Subcutaneous abdominal adipose tissue (tissue), 5 donors: ENCODE measurements at regions not wholly inside any gene's neighbourhood (a gene's known extent, or its start where the extent isn't known, plus 50 kb on each side); places are given as distances from the start of the nearest gene placed in this dataset.

Experiments
- H3K27ac ChIP-seq: one replicate; pipeline ENCODE4 v1.7.0; 2013; ENCODE audit warnings: low read depth, mild to moderate bottlenecking, inconsistent platforms, low read length, moderate library complexity
- H3K27me3 ChIP-seq, 5 donors: one replicate each; pipeline ENCODE4 v1.7.0; 2013; ENCODE audit warnings: low read length in 5 of 5, inconsistent platforms in 1 of 5; ENCODE audit not compliant: control insufficient read depth in 5 of 5, insufficient read depth in 4 of 5
- H3K36me3 ChIP-seq, 5 donors: one replicate each; pipeline ENCODE4 v1.7.0; 2013; ENCODE audit warnings: low read length in 5 of 5; ENCODE audit not compliant: control insufficient read depth in 5 of 5, insufficient read depth in 5 of 5
- H3K4me1 ChIP-seq, 5 donors: one replicate each; pipeline ENCODE4 v1.7.0; 2013; ENCODE audit warnings: low read length in 5 of 5, mild to moderate bottlenecking in 3 of 5, moderate library complexity in 1 of 5; ENCODE audit not compliant: control insufficient read depth in 5 of 5, insufficient read depth in 5 of 5
- H3K4me3 ChIP-seq, 5 donors: one replicate each; pipeline ENCODE4 v1.7.0; 2013; ENCODE audit warnings: low read length in 5 of 5, low read depth in 1 of 5
- H3K9ac ChIP-seq, 5 donors: one replicate each; pipeline ENCODE4 v1.7.0; 2013; ENCODE audit warnings: low read length in 5 of 5, mild to moderate bottlenecking in 4 of 5, moderate library complexity in 3 of 5
- H3K9me3 ChIP-seq, 5 donors: one replicate each; pipeline ENCODE4 v1.7.0; 2013; ENCODE audit warnings: low read length in 5 of 5; ENCODE audit not compliant: control insufficient read depth in 5 of 5
- donor health status: healthy.
- donor health status: healthy.
- donor health status: healthy.
- donor health status: healthy.
- donor health status: healthy.

DNA sequence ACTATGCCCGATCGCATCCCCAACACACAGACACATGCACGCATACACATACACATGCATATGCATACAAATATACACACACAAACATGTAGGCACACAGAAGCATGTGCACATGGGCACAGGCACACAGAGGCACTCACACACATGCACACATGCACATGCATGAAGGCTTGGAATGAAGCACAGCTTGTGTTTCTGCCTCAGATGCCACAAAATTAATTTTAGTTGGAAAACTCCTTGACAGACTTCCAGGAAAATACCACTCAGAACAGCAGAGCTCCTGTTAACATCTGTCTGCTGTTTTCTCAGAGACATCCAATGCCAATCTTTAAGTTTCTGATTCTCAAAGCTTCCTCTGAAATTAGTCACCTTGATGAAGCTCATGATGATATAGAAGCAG, 532.7 kb downstream of the RFC3 start:
- Histone ChIP-seq H3K9ac (no peak overlapping the region), H3K36me3 (no peaks in the 10 kb centered on the region), H3K27ac (no peak overlapping the region), H3K4me3 (no peak overlapping the region), H3K27me3 (no peaks in the 10 kb centered on the region), H3K4me1 (no peaks in the 10 kb centered on the region), H3K9me3 (peaks cover 0 to 3% (median 0%) of the 10 kb centered on the region in 5 donors)

DNA sequence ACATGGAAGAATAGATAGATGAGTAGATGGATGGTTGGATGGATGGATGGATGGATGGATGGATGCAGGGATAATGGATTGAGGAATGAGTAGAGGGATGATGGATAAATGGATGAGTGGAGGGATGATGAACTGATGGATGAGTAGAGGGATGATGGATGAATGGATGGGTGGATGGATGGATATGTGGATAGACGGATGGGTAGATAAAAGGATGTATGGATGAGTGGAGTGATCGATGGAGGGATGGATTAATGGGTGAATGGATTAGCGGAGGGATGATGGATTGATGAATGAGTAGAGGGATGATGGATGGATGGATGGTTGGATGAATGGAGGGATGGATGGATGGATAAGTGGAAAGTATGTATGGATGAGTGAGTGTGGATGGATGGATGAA, 533.2 kb downstream of the RFC3 start:
- H3K27ac ChIP-seq: no peak overlapping the region
- H3K4me1 ChIP-seq: no peaks in the 10 kb centered on the region
- peaks cover 0 to 3% (median 0%) of the 10 kb centered on the region in 5 donors for H3K9me3 ChIP-seq
- H3K9ac ChIP-seq: no peak overlapping the region
- H3K27me3 ChIP-seq: no peaks in the 10 kb centered on the region
- H3K4me3 ChIP-seq: no peak overlapping the region
- H3K36me3 ChIP-seq: no peaks in the 10 kb centered on the region

DNA sequence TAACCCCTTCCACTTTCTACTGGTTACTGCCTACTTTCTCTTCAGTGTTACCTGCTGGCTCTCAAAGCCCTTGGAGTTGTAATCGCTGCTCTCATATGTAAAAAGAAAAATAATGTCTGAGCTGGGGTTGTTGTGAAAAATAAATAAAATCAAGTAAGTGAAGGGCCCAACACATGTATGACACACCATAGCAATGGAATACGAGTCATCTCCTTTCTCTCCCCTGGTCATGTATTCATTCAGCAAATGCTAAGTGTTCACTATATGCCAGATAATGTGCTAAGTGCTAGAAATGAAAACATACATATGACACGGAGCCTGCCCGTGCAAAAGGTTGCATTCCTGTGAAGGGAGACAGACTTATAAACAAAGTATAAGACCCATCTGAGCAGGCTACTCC, 535.0 kb downstream of the RFC3 start:
- H3K4me1 ChIP-seq: peaks cover 0 to 4% (median 0%) of the 10 kb centered on the region in 5 donors
- no peak overlapping the region for H3K4me3 ChIP-seq
- no peak overlapping the region for H3K27ac ChIP-seq

DNA sequence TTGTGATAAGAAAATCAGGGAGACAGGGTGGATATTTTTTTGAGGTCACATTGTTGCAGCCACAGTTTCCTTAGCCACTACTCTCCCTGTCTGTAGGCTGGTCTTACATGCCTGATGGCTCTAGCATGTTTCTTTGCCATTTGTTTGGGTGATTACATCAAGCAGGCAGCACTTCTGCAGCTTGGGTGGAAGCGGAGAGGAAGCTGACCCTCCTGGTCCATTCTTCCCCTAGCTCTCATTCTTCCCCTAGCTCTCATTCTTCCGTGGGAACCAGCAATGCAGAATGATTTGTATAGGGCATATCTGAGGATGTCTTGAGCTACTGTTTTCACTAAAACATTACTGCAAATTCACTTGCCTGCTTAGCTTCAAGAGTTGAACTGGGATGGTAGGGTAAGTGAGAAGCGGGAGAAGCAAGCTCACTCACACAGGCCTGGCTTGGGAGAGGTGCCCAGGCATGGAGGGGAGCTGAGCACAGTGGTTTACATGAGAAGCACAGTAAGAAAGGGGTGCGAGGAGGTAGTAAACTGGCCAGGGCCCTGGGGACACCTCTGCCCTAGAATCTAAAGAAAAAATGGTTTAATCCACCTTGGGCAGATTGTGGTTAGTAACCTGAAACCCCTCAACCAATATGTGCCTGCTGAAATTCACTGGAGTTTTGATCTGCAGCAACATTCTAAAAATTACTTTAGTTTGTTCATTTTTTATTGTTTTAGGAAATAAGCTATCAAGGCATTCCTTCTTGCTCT, 538.9 kb downstream of the RFC3 start:
- H3K9ac ChIP-seq: no peak overlapping the region

More for the DNA sequence above, 535.0 kb downstream of the RFC3 start:
- Histone ChIP-seq H3K36me3 (no peaks in the 10 kb centered on the region), H3K9ac (no peak overlapping the region), H3K9me3 (peaks cover 0 to 2% (median 0%) of the 10 kb centered on the region in 5 donors), H3K27me3 (no peaks in the 10 kb centered on the region)

DNA sequence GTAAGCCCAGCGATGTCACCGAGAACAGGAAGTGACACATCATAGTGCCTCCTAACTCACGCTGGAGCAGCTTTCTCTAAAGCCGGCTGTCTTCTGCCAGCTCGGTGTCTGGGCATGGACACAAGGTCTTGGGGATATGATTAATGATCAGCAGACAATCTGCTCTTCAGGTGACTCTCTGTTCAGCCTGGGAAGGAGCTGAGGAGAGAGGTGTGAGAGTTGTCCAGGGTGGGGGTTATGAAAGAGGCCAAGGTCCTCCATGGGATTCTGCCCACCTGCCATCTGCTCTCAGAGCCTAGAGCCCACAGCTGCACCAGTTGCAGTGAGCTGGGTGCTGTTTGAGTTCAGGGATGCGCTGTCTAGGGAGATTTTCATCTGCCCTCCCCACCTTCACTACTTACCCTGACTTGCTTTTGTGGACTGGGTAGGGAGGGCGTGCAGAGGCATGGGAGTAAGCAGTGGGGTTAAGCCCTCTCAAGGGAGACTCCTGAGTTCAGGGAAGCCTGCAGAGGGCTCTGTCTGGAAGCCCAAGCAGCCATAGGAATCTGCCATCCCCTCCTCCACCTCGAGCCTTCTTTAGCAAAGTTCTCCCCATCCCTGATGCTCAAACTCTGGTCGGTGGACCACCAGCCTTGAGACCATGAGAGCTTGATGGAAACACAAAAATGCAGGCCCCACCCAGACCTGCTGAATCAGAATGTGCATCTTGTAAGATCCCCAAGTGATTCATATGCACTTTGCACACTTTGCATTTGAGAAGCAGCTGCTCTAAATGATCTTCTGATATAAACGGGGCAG, 539.7 kb downstream of the RFC3 start:
- H3K36me3 ChIP-seq: no peaks in the 10 kb centered on the region
- H3K4me1 ChIP-seq: peaks cover 0 to 4% (median 0%) of the 10 kb centered on the region in 5 donors
- peaks cover 0 to 4% (median 0%) of the 10 kb centered on the region in 5 donors for H3K9me3 ChIP-seq
- no peak overlapping the region for H3K27ac ChIP-seq
- no peak overlapping the region for H3K9ac ChIP-seq
- H3K4me3 ChIP-seq: no peak overlapping the region
- no peaks in the 10 kb centered on the region for H3K27me3 ChIP-seq

More for the DNA sequence above, 538.9 kb downstream of the RFC3 start:
- Histone ChIP-seq H3K27me3 (no peaks in the 10 kb centered on the region), H3K27ac (no peak overlapping the region), H3K36me3 (no peaks in the 10 kb centered on the region), H3K4me3 (no peak overlapping the region), H3K4me1 (peaks cover 0 to 4% (median 0%) of the 10 kb centered on the region in 5 donors), H3K9me3 (peaks cover 0 to 4% (median 0%) of the 10 kb centered on the region in 5 donors)

DNA sequence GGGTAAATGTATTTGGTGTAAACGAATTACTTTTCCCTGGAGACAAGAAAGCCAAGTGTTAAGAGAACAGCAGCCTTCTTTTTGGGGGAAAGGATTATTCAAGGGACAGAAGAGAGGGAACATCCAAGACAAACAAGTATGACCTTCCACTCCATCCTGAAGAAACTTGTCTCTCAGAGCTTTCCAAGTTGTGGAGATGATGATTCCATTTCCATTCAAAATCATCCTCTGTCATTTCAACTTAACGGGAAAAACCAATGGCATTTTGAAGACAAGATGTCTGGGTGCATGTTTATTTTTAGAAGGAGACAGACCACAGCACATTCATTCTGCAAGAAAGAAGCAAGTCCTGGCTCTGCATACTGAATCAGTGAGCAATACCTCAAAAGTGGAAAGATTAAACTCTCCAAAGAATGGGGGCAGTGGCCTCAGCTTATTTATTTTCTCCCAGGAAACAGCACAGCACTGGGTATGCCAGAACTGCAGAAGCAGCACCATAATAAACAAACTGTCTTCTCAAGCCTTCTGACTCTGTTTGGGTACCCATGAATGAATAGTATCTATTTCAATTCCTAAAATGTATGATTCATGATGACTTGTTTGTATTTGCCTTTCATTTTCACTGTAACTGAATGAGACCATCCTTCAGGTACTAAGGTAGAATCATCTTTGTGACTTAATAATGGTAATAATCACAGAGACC, 541.0 kb downstream of the RFC3 start:
- peaks cover 0 to 4% (median 0%) of the 10 kb centered on the region in 5 donors for H3K9me3 ChIP-seq
- H3K27me3 ChIP-seq: no peaks in the 10 kb centered on the region
- H3K9ac ChIP-seq: no peak overlapping the region
- no peaks in the 10 kb centered on the region for H3K36me3 ChIP-seq
- no peak overlapping the region for H3K27ac ChIP-seq
- H3K4me1 ChIP-seq: peaks cover 0 to 4% (median 0%) of the 10 kb centered on the region in 5 donors
- no peak overlapping the region for H3K4me3 ChIP-seq

DNA sequence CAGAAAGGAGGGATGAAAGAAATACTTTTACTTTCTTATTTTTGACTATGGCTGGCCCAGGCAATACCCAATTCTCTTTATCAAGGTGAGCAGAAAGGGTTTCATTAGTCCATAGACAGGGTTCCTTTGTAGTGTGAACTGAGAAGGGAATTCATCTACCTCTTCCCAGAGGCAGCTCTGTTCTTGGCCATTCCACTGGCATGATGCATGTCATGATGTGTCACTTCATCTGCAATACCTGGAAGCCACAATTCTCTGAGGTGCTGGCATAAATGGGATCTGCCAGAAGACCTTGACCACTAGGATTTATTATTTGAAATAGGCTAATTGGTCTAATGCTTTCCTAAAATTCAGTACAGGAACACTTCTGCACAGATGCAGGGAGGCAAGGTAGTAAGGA, 542.8 kb downstream of the RFC3 start:
- Histone ChIP-seq H3K27ac (no peak overlapping the region), H3K27me3 (no peaks in the 10 kb centered on the region), H3K36me3 (no peaks in the 10 kb centered on the region), H3K4me3 (no peak overlapping the region), H3K9ac (no peak overlapping the region), H3K4me1 (peaks cover 0 to 4% (median 0%) of the 10 kb centered on the region in 5 donors), H3K9me3 (peaks cover 0 to 4% (median 0%) of the 10 kb centered on the region in 5 donors)

DNA sequence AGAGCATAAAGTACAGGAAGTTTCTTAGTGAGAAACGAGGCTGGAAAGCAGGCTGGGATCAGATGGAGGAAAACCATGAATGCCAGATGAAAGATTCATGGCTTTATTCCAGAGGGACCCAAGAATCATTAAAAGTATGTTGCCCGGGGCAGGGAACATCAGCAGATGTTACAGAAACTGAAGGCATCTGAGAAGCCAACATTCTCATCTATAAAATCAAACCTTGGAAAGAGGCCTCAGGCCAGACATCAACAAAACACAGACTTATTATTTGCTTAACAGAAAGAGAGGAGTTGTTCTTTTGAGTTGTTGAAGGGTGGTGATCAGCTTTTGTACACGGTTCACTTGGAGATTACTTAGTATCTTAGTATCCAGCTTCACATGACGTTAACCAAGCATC, 543.6 kb downstream of the RFC3 start:
- H3K9me3 ChIP-seq: peaks cover 0 to 10% (median 4%) of the 10 kb centered on the region in 5 donors
- H3K4me3 ChIP-seq: no peak overlapping the region
- H3K27me3 ChIP-seq: no peaks in the 10 kb centered on the region
- no peaks in the 10 kb centered on the region for H3K36me3 ChIP-seq
- H3K9ac ChIP-seq: no peak overlapping the region
- H3K27ac ChIP-seq: no peak overlapping the region
- H3K4me1 ChIP-seq: peaks cover 0 to 4% (median 0%) of the 10 kb centered on the region in 5 donors

DNA sequence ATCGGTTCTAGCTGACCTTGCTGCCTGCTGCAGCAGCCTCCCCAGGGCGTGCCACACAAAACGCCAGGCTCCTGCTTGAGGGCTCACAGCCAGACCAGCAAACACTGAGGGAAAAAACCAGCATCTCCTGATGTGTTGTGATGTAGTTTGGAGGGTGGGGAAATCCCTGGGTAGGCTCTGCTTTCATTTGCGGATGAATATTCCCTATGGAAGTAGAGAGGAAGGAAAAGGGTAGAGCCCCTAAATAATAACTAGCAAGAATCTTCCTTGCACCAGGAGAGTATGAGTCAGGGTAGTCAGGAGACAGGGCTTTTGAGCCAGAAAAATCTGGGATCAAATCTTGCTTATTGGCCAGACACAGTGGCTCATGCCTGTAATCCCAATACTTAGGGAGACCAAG, 545.3 kb downstream of the RFC3 start:
- H3K36me3 ChIP-seq: no peaks in the 10 kb centered on the region
- H3K9me3 ChIP-seq: peaks cover 0 to 11% (median 4%) of the 10 kb centered on the region in 5 donors
- no peaks in the 10 kb centered on the region for H3K27me3 ChIP-seq
- H3K27ac ChIP-seq: no peak overlapping the region
- no peak overlapping the region for H3K9ac ChIP-seq
- no peak overlapping the region for H3K4me3 ChIP-seq
- H3K4me1 ChIP-seq: no peaks in the 10 kb centered on the region
